Gastroesophageal sphincter (tissue), 3 donors: ENCODE measurements at regions not wholly inside any gene's neighbourhood (a gene's known extent, or its start where the extent isn't known, plus 50 kb on each side); places are given as distances from the start of the nearest gene placed in this dataset.

Experiments
- CTCF ChIP-seq, 4 experiments: fragments of 200-600 bp in 2 of 4; fragments of 450-650 bp in 2 of 4; sonication (generic) in 1 of 4; IDR thresholded peaks; one replicate each; pipeline ENCODE4 v1.5.1; 2017 to 2019; ENCODE audit warnings: antibody characterized with exemption in 4 of 4, mild to moderate bottlenecking in 2 of 4, moderate library complexity in 2 of 4
- EP300 ChIP-seq: sonication (generic); formaldehyde crosslinking; IDR thresholded peaks from one replicate; pipeline ENCODE4 v1.6.1; 2017; ENCODE audit warnings: antibody characterized with exemption, mild to moderate bottlenecking
- POLR2A ChIP-seq, 2 donors: fragments of 450-650 bp; IDR thresholded peaks; one replicate each; pipeline ENCODE4 v1.6.1; 2017; ENCODE audit warnings: antibody characterized with exemption in 2 of 2, mild to moderate bottlenecking in 2 of 2, moderate library complexity in 1 of 2

GRCh38 chr3:105030211-105030610 lies 336.5 kb upstream of the ALCAM start:
- TF ChIP-seq EP300 (no peak), POLR2A (IDR thresholded peaks at IDR 0.05) (no peak), CTCF (IDR thresholded peaks at IDR 0.05) (no peak)
